ENCODE measurements at regions not wholly inside any gene's neighbourhood (a gene's known extent, or its start where the extent isn't known, plus 50 kb on each side); places are given as distances from the start of the nearest gene placed in this dataset.
"Not testable (repeated sequence)": the region's sequence is repeated elsewhere in the genome, so short reads cannot be mapped to it uniquely, and the experiment has no call there.

DNA sequence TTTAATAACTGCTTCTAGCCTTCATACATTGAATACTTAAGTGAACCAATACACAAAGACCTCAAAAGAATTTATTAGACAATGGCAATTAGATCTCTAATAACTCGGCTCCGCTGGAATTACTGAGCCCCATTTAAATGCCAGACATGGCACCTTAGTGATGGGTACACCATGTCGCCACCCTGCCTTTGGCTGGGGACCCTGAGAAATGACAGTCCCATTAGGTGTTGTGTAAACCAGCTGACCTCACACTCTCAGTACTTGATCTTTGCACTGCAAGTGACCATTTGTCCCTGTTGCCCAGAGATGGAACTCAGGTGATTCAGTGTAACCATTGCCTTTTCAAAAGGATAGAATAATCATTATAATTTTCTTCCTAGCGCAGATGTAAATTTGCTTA lies 144.6 kb upstream of the SMARCAD1 start:
- DNase-seq (ENCODE audit: low spot score in 2 of 2), result no peak
- intact Hi-C loops (cut with DNase I), result no loop called here
- H3K27me3 ChIP-seq, result no peaks in the 10 kb centered on the region
- no peaks in the 10 kb centered on the region for H3K9me3 ChIP-seq
- no peaks in the 10 kb centered on the region for H3K36me3 ChIP-seq
- no peak overlapping the region for H3K4me3 ChIP-seq
- TF ChIP-seq, protein P1, sequence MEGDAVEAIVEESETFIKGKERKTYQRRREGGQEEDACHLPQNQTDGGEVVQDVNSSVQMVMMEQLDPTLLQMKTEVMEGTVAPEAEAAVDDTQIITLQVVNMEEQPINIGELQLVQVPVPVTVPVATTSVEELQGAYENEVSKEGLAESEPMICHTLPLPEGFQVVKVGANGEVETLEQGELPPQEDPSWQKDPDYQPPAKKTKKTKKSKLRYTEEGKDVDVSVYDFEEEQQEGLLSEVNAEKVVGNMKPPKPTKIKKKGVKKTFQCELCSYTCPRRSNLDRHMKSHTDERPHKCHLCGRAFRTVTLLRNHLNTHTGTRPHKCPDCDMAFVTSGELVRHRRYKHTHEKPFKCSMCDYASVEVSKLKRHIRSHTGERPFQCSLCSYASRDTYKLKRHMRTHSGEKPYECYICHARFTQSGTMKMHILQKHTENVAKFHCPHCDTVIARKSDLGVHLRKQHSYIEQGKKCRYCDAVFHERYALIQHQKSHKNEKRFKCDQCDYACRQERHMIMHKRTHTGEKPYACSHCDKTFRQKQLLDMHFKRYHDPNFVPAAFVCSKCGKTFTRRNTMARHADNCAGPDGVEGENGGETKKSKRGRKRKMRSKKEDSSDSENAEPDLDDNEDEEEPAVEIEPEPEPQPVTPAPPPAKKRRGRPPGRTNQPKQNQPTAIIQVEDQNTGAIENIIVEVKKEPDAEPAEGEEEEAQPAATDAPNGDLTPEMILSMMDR (IDR thresholded peaks at IDR 0.05), result no peak
- H3K27ac ChIP-seq, result no peak overlapping the region
- no peaks in the 10 kb centered on the region for H3K4me1 ChIP-seq

DNA sequence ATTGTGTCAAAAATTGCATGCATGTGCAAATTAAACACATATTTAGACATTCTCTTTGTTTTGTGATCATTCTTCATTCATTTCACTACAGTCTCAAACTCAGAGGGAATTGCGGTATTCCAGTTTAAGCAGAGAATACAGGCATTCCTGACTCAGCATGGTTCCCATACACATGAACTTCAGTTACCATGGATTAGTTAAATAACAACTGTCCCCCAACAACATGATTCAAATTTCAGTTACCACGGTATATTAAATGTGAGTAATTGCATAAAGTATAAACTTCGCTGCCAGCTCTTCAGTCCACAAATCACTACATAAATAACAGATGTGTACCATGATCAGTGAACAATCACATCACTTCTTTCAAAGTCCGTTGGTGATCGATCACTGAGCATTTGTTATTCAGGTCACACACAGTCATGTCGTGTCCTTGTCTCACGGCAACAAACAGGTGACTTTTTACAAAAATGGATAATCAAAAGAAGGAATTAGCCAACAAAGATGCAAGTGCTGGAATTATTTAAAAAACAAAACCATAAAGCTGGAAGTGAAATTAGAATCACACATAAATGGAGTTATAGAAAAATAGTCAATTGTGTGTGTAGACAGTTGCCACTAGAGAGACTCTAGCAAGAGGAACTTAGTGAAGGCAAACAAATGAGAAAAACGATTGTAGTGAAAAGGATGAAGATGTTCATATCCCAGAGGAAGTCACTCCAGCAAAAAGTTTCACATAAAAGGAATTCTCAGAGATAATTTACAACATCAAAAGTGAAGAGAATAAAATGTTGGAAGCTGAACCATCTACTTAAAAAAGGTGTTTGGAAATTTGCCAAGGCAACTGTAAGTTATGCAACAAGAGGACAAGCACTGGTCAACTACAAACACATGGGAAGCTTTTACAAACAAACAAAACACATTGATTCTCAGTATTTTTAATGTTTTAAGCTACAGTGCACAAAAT lies 138.6 kb upstream of the SMARCAD1 start:
- intact Hi-C loops (cut with DNase I), result no loop called here
- TF ChIP-seq, protein P1 (IDR thresholded peaks at IDR 0.05), result no peak
- Histone ChIP-seq H3K4me1 (no peaks in the 10 kb centered on the region), H3K4me3 (no peak overlapping the region), H3K27ac (no peak overlapping the region), H3K36me3 (no peaks in the 10 kb centered on the region), H3K9me3 (no peaks in the 10 kb centered on the region), H3K27me3 (no peaks in the 10 kb centered on the region)
- DNase-seq (ENCODE audit: low spot score in 2 of 2), result no peak

DNA sequence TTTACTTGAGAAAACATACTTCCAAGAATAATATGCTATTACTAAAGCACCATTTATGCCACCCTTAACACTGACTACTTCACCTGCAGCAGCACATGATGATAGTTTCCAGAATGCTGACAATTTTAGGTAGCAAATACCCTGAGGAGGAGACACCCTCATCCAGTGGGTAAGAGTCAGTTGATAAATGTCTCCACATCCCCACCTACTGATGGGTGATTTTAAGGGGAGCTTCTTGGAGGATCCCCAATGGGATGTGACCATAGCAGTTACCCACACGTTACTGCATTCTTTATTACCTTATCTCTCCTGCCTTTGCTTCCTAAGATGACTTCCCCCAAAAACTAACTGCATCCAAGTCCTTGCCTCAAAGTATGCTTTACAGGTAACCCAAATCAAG lies 131.2 kb upstream of the SMARCAD1 start:
- no peak for DNase-seq (ENCODE audit: low spot score in 2 of 2)
- no peaks in the 10 kb centered on the region for H3K27me3 ChIP-seq
- intact Hi-C loops (cut with DNase I), result no loop called here
- H3K27ac ChIP-seq, result no peak overlapping the region
- no peaks in the 10 kb centered on the region for H3K36me3 ChIP-seq
- no peak overlapping the region for H3K4me3 ChIP-seq
- TF ChIP-seq, protein P1 (IDR thresholded peaks at IDR 0.05), result no peak
- no peaks in the 10 kb centered on the region for H3K9me3 ChIP-seq
- H3K4me1 ChIP-seq, result no peaks in the 10 kb centered on the region

DNA sequence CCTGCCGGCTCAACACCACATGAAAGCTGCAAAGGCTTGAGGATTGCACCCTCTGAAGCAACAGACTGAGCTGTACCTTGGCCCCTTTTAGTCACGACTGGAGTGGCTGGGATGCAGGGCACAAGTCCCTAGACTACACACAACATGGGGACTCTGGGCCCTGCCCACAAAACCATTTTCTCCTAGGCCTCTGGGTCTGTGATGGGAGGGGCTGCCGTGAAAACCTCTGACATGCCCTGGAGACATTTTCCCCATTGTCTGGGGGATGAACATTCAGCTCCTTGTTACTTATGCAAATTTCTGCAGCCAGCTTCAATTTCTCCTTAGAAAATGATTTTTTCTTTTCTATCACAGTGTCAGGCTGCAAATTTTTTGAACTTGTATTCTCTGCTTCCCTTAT lies 123.5 kb upstream of the SMARCAD1 start:
- no peaks in the 10 kb centered on the region for H3K36me3 ChIP-seq
- no peaks in the 10 kb centered on the region for H3K4me1 ChIP-seq
- intact Hi-C loops (cut with DNase I), result no loop called here
- TF ChIP-seq, protein P1 (IDR thresholded peaks at IDR 0.05), result no peak
- no peaks in the 10 kb centered on the region for H3K9me3 ChIP-seq
- no peak for DNase-seq (ENCODE audit: low spot score in 2 of 2)
- no peak overlapping the region for H3K4me3 ChIP-seq
- H3K27ac ChIP-seq, result no peak overlapping the region
- H3K27me3 ChIP-seq, result no peaks in the 10 kb centered on the region

- DNase-seq (ENCODE audit: low spot score in 2 of 2); H3K4me3 ChIP-seq; intact Hi-C loops (cut with DNase I); H3K27me3 ChIP-seq; H3K9me3 ChIP-seq; H3K27ac ChIP-seq; H3K36me3 ChIP-seq; H3K4me1 ChIP-seq: not testable (repeated sequence)
Measured at GRCh38 chr4:94099141-94099540, 108.5 kb upstream of the SMARCAD1 start.

DNA sequence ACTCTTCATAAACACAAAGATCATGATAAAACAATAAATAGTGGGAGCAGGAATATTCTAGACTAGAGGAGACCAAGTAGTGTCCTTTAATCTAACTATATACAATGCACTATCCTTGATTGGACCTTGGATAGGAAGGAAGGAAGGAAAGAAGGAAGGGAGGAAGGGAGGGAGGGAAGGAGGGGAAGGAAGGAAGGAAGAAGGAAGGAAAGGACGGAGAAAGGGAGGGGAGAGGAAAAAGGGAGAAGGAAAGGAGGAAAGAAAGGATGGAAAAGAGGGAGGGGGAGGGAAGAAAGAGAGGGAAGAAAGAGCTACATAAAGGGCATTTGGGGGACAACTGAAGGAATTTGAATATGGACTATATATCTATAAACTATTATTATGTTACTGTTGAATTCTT lies 95.0 kb upstream of the SMARCAD1 start:
- Histone ChIP-seq H3K4me3 (no peak overlapping the region), H3K27ac (no peak overlapping the region), H3K36me3 (no peaks in the 10 kb centered on the region), H3K4me1 (no peaks in the 10 kb centered on the region), H3K9me3 (no peaks in the 10 kb centered on the region), H3K27me3 (no peaks in the 10 kb centered on the region)
- intact Hi-C loops (cut with DNase I), result no loop called here
- DNase-seq (ENCODE audit: low spot score in 2 of 2), result no peak
- TF ChIP-seq, protein P1 (IDR thresholded peaks at IDR 0.05), result no peak

Data from ascending aorta (tissue), 2 donors.